ENCODE measurements at regions not wholly inside any gene's neighbourhood (a gene's known extent, or its start where the extent isn't known, plus 50 kb on each side); places are given as distances from the start of the nearest gene placed in this dataset.

- H3K27me3 ChIP-seq (ENCODE audit: insufficient read depth, low read depth, severe bottlenecking) = no peaks in the 10 kb centered on the region
- H3K9me3 ChIP-seq (ENCODE audit: severe bottlenecking) = no peaks in the 10 kb centered on the region
- no peaks in the 10 kb centered on the region for H3K36me3 ChIP-seq
- DNase-seq = no peak
- no peak for TF ChIP-seq CTCF (IDR thresholded peaks at IDR 0.05; ENCODE audit: low read depth, low read length)
- H3K27ac ChIP-seq = no peak overlapping the region
- no peak overlapping the region for H3K4me3 ChIP-seq (ENCODE audit: low read depth, low read length)
These were observed 177.1 kb upstream of the MID1 start for GRCh38 chrX:10797466-10797865.

GRCh38 chrX:10798041-10798440 lies 177.7 kb upstream of the MID1 start:
- Histone ChIP-seq H3K27me3 (ENCODE audit: insufficient read depth, low read depth, severe bottlenecking) (no peaks in the 10 kb centered on the region), H3K36me3 (no peaks in the 10 kb centered on the region), H3K9me3 (ENCODE audit: severe bottlenecking) (no peaks in the 10 kb centered on the region), H3K4me3 (ENCODE audit: low read depth, low read length) (no peak overlapping the region), H3K27ac (no peak overlapping the region)
- no peak for TF ChIP-seq CTCF (IDR thresholded peaks at IDR 0.05; ENCODE audit: low read depth, low read length)
- no peak for DNase-seq

GRCh38 chrX:10800796-10801195 lies 180.4 kb upstream of the MID1 start:
- H3K27me3 ChIP-seq (ENCODE audit: insufficient read depth, low read depth, severe bottlenecking) = no peaks in the 10 kb centered on the region
- H3K27ac ChIP-seq = no peak overlapping the region
- no peak for TF ChIP-seq CTCF (IDR thresholded peaks at IDR 0.05; ENCODE audit: low read depth, low read length)
- H3K4me3 ChIP-seq (ENCODE audit: low read depth, low read length) = no peak overlapping the region
- no peaks in the 10 kb centered on the region for H3K9me3 ChIP-seq (ENCODE audit: severe bottlenecking)
- no peaks in the 10 kb centered on the region for H3K36me3 ChIP-seq
- DNase-seq = no peak

GRCh38 chrX:10811111-10811510 lies 190.7 kb upstream of the MID1 start:
- no peak for TF ChIP-seq CTCF (IDR thresholded peaks at IDR 0.05; ENCODE audit: low read depth, low read length)
- H3K27me3 ChIP-seq (ENCODE audit: insufficient read depth, low read depth, severe bottlenecking) = no peaks in the 10 kb centered on the region
- no peaks in the 10 kb centered on the region for H3K36me3 ChIP-seq
- no peak overlapping the region for H3K4me3 ChIP-seq (ENCODE audit: low read depth, low read length)
- H3K9me3 ChIP-seq (ENCODE audit: severe bottlenecking) = no peaks in the 10 kb centered on the region
- no peak for DNase-seq
- no peak overlapping the region for H3K27ac ChIP-seq

- Histone ChIP-seq H3K36me3 (no peaks in the 10 kb centered on the region), H3K4me3 (ENCODE audit: low read depth, low read length) (no peak overlapping the region), H3K27ac (no peak overlapping the region), H3K9me3 (ENCODE audit: severe bottlenecking) (no peaks in the 10 kb centered on the region), H3K27me3 (ENCODE audit: insufficient read depth, low read depth, severe bottlenecking) (no peaks in the 10 kb centered on the region)
- no peak for DNase-seq
- TF ChIP-seq CTCF (IDR thresholded peaks at IDR 0.05; ENCODE audit: low read depth, low read length) = no peak
These were observed 193.4 kb upstream of the MID1 start for GRCh38 chrX:10813761-10814160.

GRCh38 chrX:10818651-10819050 lies 198.3 kb upstream of the MID1 start:
- no peak for TF ChIP-seq CTCF (IDR thresholded peaks at IDR 0.05; ENCODE audit: low read depth, low read length)
- Histone ChIP-seq H3K36me3 (no peaks in the 10 kb centered on the region), H3K4me3 (ENCODE audit: low read depth, low read length) (no peak overlapping the region), H3K27me3 (ENCODE audit: insufficient read depth, low read depth, severe bottlenecking) (no peaks in the 10 kb centered on the region), H3K27ac (no peak overlapping the region), H3K9me3 (ENCODE audit: severe bottlenecking) (no peaks in the 10 kb centered on the region)
- DNase-seq = no peak

Data from WERI-Rb-1 (cell line).